Lower leg skin (tissue), 3 donors: ENCODE measurements at regions not wholly inside any gene's neighbourhood (a gene's known extent, or its start where the extent isn't known, plus 50 kb on each side); places are given as distances from the start of the nearest gene placed in this dataset.

ENCODE experiments used
- CTCF ChIP-seq, 3 donors: fragments of 450-650 bp; IDR thresholded peaks; one replicate each; pipeline ENCODE4 v1.5.1; 2016; ENCODE audit warnings: antibody characterized with exemption in 3 of 3, mild to moderate bottlenecking in 3 of 3, moderate library complexity in 2 of 3
- POLR2A ChIP-seq, 2 donors: fragments of 450-650 bp; IDR thresholded peaks; one replicate each; pipeline ENCODE4 v1.6.1; 2016 to 2017; ENCODE audit warnings: antibody characterized with exemption in 2 of 2, mild to moderate bottlenecking in 1 of 2, moderate library complexity in 1 of 2

- no peak for TF ChIP-seq CTCF (IDR thresholded peaks at IDR 0.05)
- no peak for TF ChIP-seq POLR2A (IDR thresholded peaks at IDR 0.05)
Observed at GRCh38 chr9:115747731-115748130, 405.9 kb upstream of the PAPPA start.
